GM23248 (cell line): ENCODE measurements at regions not wholly inside any gene's neighbourhood (a gene's known extent, or its start where the extent isn't known, plus 50 kb on each side); places are given as distances from the start of the nearest gene placed in this dataset.

Experiments
- EZH2 ChIP-seq: fragments of 200-600 bp; sonication (generic); IDR thresholded peaks from 2 replicates; pipeline ENCODE4 v1.6.1; 2018; ENCODE audit warnings: antibody characterized with exemption, mild to moderate bottlenecking; ENCODE audit not compliant: insufficient read depth, poor library complexity, severe bottlenecking
- EZH2phosphoT487 ChIP-seq: fragments of 200-600 bp; sonication (generic); IDR thresholded peaks from 2 replicates; pipeline ENCODE4 v1.6.1; 2018; ENCODE audit warnings: antibody characterized with exemption, moderate library complexity, mild to moderate bottlenecking, low read depth; ENCODE audit not compliant: insufficient read depth

GRCh38 chr7:40979296-40979695 is 723.6 kb downstream of the INHBA start:
- TF ChIP-seq EZH2 (no peak), EZH2phosphoT487 (no peak)
